Limb (tissue), 2 donors: ENCODE measurements at regions not wholly inside any gene's neighbourhood (a gene's known extent, or its start where the extent isn't known, plus 50 kb on each side); places are given as distances from the start of the nearest gene placed in this dataset.
A peak's percentile ranks its signal among the peaks of the same experiment; 100 is the strongest.

Experiments
- DNase-seq, 2 donors: peaks; one replicate each; pipeline ENCODE4 v3.0.0-alpha.2; 2016; ENCODE audit errors: extremely low spot score in 2 of 2

- no peak for DNase-seq
Measured at GRCh38 chr1:216924732-216925131, 201.5 kb upstream of the ESRRG start.

- DNase-seq: no peak
Measured at GRCh38 chr1:216923601-216924000, 200.4 kb upstream of the ESRRG start.

- no peak for DNase-seq
Measured at GRCh38 chr1:216922406-216922805, 199.2 kb upstream of the ESRRG start.

DNA sequence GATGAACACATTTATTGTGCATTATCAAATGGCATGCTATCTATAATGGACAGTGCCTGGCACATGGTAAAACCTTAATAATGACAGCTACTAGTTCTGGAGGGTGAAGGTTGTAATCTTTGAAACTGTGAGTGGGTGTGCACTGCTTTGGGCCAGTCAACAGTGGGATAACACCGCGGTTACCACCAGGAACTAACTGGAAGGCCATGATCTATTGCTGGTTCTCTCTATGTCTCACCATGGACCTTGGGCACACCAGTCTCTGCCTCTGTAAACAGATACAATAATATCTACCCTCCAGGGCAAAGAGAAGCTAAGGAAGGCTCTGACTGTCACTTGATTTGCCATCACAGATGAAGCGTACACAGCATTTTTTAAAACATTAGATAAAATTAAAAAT lies 198.6 kb upstream of the ESRRG start:
- DNase-seq: no peak

DNA sequence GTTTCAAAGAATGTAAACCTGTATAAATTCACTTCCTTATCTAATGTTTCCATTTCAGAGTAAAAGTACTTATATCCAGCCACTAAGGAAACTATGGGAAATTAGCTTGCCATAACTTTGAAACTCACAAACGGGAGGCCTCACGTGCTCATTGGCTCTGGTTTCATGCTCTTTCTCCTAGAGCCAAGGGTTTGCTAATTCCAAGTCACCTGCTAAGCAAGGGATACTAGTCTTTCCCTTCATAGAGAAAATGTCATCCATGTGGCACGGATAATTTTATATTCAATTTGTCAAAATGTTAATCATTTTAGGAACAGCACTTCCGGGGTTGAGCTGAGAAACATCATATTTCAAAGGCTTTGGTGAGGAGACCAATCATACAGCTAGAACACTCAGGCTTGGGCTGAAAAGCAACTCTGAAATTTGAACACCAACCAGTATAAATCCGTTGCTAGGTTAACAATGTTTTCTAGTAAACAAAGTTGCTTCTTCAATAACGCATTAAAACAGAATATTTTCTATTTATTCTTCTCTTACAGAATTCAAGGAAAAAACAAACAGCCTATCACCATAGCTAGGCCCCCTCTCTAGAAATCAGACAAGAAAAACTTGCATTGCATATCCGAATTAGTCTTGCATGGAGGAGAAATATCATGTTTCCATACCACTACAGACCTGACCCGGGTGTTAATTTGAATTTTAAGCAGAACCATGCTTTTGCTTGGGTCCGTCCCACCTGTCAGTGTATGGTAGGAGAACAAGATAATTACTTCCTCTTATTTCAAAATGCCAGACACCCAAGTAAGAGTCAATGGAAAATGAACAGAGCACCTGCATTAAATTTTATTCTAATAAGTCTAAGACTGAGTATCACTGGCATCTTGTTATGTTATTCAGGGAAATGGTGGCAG lies 196.1 kb upstream of the ESRRG start:
- peak in 1 of 2 donors; percentile 43 for DNase-seq

- no peak for DNase-seq
Measured at GRCh38 chr1:216916890-216917438, 193.7 kb upstream of the ESRRG start.

DNA sequence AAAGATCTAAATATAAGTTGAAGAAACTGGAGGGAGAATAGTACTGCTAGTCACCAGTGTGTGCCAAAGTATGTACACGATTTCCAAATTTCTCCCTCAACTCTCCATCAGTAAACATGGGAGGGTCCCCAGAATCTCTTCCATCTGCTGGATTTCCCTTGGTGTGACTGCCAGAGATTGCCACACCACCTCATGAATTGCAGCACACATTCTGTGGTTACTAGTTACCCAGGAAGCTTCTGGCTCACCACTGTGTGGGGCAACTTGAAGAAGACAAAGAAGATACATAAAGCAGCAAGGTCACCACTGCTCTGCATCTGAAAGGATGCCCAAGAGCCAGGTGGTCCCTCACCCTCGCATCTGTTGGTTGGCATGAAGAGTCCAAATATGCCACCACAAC lies 191.7 kb upstream of the ESRRG start:
- DNase-seq: no peak

- no peak for DNase-seq
Measured at GRCh38 chr1:216913976-216914375, 190.7 kb upstream of the ESRRG start.

- no peak for DNase-seq
Measured at GRCh38 chr1:216910081-216910840, 187.0 kb upstream of the ESRRG start.

DNA sequence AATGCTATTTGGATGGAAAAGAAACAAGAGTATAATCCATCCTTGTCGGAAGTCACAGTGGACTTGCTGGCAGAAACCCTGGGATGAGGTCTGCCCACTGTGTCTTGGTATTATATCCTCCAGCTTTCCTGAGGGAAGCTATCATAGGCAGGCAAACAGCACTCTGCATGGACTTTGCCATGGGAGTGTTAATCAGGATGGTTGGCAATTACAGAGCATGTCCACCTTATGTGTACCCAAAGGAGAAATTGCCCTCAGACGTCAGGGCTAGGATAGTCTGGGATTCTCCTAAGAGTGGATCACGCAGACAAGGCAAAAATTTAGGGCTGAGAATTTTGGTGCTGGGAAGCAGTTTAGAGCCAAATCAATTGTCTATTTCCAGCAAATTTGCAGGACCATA lies 184.9 kb upstream of the ESRRG start:
- no peak for DNase-seq

GRCh38 chr1:216907100-216907499 lies 183.9 kb upstream of the ESRRG start:
- no peak for DNase-seq

DNA sequence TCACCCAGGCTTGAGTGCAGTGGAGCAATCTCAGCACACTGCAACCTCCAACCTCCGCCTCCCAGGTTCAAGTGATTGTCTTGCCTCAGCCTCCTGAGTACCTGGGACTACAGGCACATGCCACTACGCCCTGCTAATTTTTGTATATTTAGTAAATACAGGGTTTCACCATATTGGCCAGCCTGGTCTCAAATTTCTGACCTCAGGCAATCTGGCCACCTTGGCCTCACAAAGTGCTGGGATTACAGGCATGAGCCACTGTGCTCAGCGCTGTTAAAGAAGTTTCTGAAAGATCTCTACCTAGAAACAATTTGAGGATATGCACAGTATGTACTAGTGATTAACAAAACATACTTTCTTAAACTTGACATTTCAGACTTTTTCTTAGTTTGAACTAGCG lies 182.6 kb upstream of the ESRRG start:
- no peak for DNase-seq

DNA sequence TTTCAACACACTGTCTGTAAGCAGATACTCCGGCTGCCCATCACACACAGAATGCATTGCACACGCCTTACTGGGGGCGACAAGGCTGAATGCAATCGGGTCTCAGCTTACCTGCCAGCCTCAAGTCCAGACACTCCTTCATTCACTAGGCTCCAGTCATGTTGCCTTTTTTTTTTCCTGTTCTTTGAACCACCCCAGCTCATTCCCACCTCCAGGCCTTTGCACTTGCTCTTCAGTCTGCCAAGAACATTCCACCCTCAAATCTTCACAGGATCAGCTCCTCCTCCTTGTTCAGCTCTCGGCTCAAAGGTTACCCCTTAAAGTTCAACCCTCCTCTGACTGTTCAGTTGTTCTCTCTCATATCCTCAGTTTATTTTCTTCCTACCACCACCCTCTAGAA lies 181.9 kb upstream of the ESRRG start:
- DNase-seq: no peak

GRCh38 chr1:216904471-216904870 lies 181.2 kb upstream of the ESRRG start:
- DNase-seq: no peak

- no peak for DNase-seq
Measured at GRCh38 chr1:216903382-216903740, 180.1 kb upstream of the ESRRG start.

- no peak for DNase-seq
Measured at GRCh38 chr1:216902669-216903381, 179.6 kb upstream of the ESRRG start.

GRCh38 chr1:216900116-216900620 lies 176.9 kb upstream of the ESRRG start:
- DNase-seq: no peak

GRCh38 chr1:216898801-216899200 lies 175.6 kb upstream of the ESRRG start:
- DNase-seq: no peak

DNA sequence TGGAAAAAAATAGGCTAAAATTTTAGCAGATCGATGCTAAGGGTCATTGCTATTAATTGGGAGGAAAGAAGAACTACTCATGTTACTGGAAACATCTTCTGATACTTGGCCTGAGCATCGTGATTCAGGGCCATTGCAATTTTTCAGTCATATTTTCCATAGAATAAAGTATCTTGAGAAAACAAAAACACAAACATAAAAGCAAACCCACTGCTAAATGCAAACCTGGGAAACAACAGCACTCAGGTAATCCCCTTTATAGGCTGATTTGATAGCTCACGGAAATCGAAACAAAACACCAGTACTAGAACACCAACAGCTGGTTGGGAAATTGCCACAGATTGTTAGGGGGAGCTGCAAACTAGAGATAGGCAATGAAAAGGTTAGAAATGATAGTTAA lies 172.9 kb upstream of the ESRRG start:
- no peak for DNase-seq

DNA sequence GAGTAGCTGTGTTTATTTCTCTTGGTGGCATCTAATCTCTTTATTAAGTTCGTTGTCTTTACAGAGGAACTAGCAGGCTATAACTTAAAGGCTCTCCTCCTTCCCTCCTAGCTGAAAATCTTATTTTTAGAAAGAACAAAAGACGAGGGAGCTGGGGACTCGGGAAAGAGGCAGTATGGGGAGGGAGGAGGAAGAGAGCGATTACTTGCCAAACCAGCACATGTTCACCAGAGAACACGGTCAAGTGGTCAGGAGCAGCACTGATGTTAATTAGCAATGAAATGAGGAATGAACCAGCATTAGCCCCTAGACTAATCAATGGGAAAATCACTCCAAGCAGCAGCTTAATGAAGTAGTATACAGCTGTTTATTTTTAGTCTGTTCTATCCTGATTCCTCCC lies 171.3 kb upstream of the ESRRG start:
- DNase-seq: no peak

GRCh38 chr1:216892581-216893160 lies 169.4 kb upstream of the ESRRG start:
- no peak for DNase-seq
